B cell (primary cell): ENCODE measurements at regions not wholly inside any gene's neighbourhood (a gene's known extent, or its start where the extent isn't known, plus 50 kb on each side); places are given as distances from the start of the nearest gene placed in this dataset.

ENCODE experiments used
- EZH2 ChIP-seq: IDR thresholded peaks from 2 replicates; pipeline ENCODE4 v1.6.1; 2012; ENCODE audit warnings: borderline replicate concordance, low read depth, mild to moderate bottlenecking, moderate library complexity, low read length; ENCODE audit not compliant: insufficient read depth, poor library complexity, severe bottlenecking
- TF ChIP-seq, protein P1 (sequence below): fragments of 200-600 bp; IDR thresholded peaks from one replicate; pipeline ENCODE4 v1.8.0; 2022; ENCODE audit warnings: antibody characterized with exemption, mild to moderate bottlenecking

DNA sequence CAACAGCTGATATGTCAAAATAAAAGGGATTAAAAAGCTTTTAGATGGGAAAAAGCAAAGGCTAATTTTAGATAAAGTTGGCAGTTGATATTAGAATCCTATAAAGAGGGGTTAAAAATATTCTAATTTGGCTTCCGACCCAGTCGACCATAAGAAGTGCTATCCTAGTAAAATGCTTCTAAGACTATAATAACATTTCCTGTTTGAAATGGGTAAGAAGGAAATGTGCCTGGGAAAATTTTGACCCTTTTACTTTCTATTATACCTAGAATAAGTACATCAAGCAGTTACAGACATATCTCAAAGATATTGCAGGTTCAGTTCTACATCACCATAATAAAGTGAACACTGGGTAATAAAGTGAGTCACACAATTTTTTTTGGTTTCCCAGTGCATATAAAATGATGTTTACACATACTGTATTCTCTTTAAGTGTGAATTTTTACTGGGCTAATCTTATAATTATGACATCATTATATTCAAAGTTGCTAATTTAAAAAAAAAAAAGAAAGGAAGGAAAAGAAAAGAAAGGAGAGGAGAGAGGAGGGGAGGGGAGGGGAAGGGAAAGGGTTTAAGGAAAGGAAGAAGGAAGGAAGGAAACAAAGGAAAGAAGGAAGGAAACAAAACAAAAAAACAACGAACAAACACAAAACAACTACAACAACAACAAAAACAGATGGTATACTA lies 308.2 kb upstream of the NR5A2 start:
- TF ChIP-seq, protein P1, sequence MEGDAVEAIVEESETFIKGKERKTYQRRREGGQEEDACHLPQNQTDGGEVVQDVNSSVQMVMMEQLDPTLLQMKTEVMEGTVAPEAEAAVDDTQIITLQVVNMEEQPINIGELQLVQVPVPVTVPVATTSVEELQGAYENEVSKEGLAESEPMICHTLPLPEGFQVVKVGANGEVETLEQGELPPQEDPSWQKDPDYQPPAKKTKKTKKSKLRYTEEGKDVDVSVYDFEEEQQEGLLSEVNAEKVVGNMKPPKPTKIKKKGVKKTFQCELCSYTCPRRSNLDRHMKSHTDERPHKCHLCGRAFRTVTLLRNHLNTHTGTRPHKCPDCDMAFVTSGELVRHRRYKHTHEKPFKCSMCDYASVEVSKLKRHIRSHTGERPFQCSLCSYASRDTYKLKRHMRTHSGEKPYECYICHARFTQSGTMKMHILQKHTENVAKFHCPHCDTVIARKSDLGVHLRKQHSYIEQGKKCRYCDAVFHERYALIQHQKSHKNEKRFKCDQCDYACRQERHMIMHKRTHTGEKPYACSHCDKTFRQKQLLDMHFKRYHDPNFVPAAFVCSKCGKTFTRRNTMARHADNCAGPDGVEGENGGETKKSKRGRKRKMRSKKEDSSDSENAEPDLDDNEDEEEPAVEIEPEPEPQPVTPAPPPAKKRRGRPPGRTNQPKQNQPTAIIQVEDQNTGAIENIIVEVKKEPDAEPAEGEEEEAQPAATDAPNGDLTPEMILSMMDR: no peak
- no peak for TF ChIP-seq EZH2
